A673 (cell line): ENCODE measurements at regions not wholly inside any gene's neighbourhood (a gene's known extent, or its start where the extent isn't known, plus 50 kb on each side); places are given as distances from the start of the nearest gene placed in this dataset.
"Not testable (repeated sequence)": the region's sequence is repeated elsewhere in the genome, so short reads cannot be mapped to it uniquely, and the experiment has no call there.

Source experiments
- EZH2 ChIP-seq: fragments of 200-600 bp; sonication (generic); IDR thresholded peaks from 2 replicates; pipeline ENCODE4 v1.6.1; 2017; ENCODE audit warnings: borderline replicate concordance, low read depth, mild to moderate bottlenecking, mixed read lengths, antibody characterized with exemption, low read length; ENCODE audit not compliant: poor library complexity, severe bottlenecking
- TF ChIP-seq, protein P1 (sequence below): fragments of 300-800, 200-600 bp; sonication (generic); conservative IDR thresholded peaks from 2 replicates; pipeline ENCODE4 v1.5.1; 2017; ENCODE audit warnings: low read depth, mild to moderate bottlenecking, antibody characterized with exemption, low read length, moderate library complexity, mixed read lengths

DNA sequence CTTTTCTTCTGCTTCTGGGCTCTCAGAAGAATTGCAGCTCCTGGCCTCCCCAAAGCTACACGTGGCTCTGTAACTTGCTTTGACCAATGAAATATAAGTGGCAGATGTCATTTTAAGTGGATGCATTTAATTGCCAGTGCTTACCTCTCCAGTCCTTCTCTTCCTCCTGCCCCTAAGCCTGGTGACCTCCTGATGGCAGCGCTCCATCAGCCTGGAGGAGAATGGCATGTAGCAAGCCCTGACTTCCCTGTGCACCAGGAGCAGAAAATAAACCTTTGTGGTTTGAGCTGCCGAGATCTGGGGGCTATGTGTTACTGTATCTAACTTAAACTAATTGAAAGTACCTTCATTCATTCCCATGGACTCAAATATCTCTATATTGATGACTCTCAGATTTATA is 304.7 kb upstream of the CHRNA7 start:
- TF ChIP-seq, protein P1, sequence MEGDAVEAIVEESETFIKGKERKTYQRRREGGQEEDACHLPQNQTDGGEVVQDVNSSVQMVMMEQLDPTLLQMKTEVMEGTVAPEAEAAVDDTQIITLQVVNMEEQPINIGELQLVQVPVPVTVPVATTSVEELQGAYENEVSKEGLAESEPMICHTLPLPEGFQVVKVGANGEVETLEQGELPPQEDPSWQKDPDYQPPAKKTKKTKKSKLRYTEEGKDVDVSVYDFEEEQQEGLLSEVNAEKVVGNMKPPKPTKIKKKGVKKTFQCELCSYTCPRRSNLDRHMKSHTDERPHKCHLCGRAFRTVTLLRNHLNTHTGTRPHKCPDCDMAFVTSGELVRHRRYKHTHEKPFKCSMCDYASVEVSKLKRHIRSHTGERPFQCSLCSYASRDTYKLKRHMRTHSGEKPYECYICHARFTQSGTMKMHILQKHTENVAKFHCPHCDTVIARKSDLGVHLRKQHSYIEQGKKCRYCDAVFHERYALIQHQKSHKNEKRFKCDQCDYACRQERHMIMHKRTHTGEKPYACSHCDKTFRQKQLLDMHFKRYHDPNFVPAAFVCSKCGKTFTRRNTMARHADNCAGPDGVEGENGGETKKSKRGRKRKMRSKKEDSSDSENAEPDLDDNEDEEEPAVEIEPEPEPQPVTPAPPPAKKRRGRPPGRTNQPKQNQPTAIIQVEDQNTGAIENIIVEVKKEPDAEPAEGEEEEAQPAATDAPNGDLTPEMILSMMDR: not testable (repeated sequence)
- TF ChIP-seq EZH2: not testable (repeated sequence)
